GM12878 (cell line): ENCODE measurements at regions not wholly inside any gene's neighbourhood (a gene's known extent, or its start where the extent isn't known, plus 50 kb on each side); places are given as distances from the start of the nearest gene placed in this dataset.
"Not testable (repeated sequence)": the region's sequence is repeated elsewhere in the genome, so short reads cannot be mapped to it uniquely, and the experiment has no call there.

Experiments
- ATAC-seq: fragments of 200-7000 bp; cut with Tn5 transposase; 3 replicates; pipeline ENCODE4 v1.9.1; 2020; ENCODE audit warnings: mild to moderate bottlenecking, moderate library complexity
- BruUV-seq: library from RNA; stranded (reverse); fragments of 400-500 nt; replicated peaks from 2 replicates; lab custom pipeline; 2021; lab: Mats Ljungman, UMichigan
- CTCF ChIA-PET: fragments of 300-600 bp; sonication (Branson Sonifier 250); formaldehyde crosslinking; extraction: SDS; loops from one replicate; lab custom pipeline; 2021; ENCODE audit warnings: inconsistent platforms; lab: Yijun Ruan, JAX
- POLR2A ChIA-PET: fragments of 350-600 bp; formaldehyde crosslinking; extraction: SDS; loops from one replicate; lab custom pipeline; 2021; ENCODE audit warnings: inconsistent platforms; lab: Charles Lee
- RAD21 ChIA-PET: fragments of 300-600 bp; sonication (Branson Sonifier 250); formaldehyde crosslinking; loops from one replicate; lab custom pipeline; 2023; ENCODE audit warnings: antibody characterized with exemption; ENCODE audit not compliant: unreplicated experiment; lab: Charles Lee
- SMC1A ChIA-PET: fragments of 300-600 bp; sonication (Branson Sonifier 250); formaldehyde crosslinking; loops from one replicate; lab custom pipeline; 2023; ENCODE audit not compliant: unreplicated experiment, uncharacterized antibody; lab: Charles Lee
- DNase-seq: peaks from one replicate; pipeline ENCODE4 v3.0.0-alpha.2; 2011; ENCODE audit warnings: low read depth, low spot score
- FAIRE-seq: peaks from 3 replicates; lab custom pipeline; 2011; peaks lifted over from hg19 to GRCh38; lab: Jason Lieb, UNC
- H2AFZ ChIP-seq: 2 replicates; pipeline ENCODE4 v1.6.0; 2011; ENCODE audit warnings: low read depth, low read length, control low read depth; ENCODE audit not compliant: control insufficient read depth
- H3K27ac ChIP-seq: 2 replicates; pipeline ENCODE4 v1.5.1; 2011; ENCODE audit warnings: control low read depth; ENCODE audit not compliant: control insufficient read depth, insufficient read depth
- H3K27me3 ChIP-seq, 2 experiments: replicated peaks in 1 of 2; 2 replicates each; pipeline versions ENCODE4 v1.6.0 to v1.6.1; 2011; ENCODE audit warnings: low read length in 1 of 2; ENCODE audit not compliant: control insufficient read depth in 2 of 2, insufficient read depth in 2 of 2
- H3K36me3 ChIP-seq, 2 experiments: 2 replicates each; pipeline ENCODE4 v1.5.1; 2011; ENCODE audit warnings: low read length in 1 of 2; ENCODE audit not compliant: control insufficient read depth in 2 of 2, insufficient read depth in 2 of 2
- H3K4me1 ChIP-seq: 2 replicates; pipeline ENCODE4 v1.6.1; 2011; ENCODE audit warnings: mild to moderate bottlenecking, low read length, moderate library complexity, mixed read lengths; ENCODE audit not compliant: control insufficient read depth, insufficient read depth
- H3K4me2 ChIP-seq: 2 replicates; pipeline ENCODE4 v1.6.0; 2011; ENCODE audit warnings: control low read depth; ENCODE audit not compliant: control insufficient read depth, insufficient read depth
- H3K4me3 ChIP-seq: fragments of 200-600 bp; sonication (generic); 2 replicates; pipeline ENCODE4 v1.5.1; 2016
- H3K79me2 ChIP-seq: 2 replicates; pipeline ENCODE4 v1.6.0; 2011; ENCODE audit warnings: low read length; ENCODE audit not compliant: control insufficient read depth, insufficient read depth
- H3K9ac ChIP-seq: 2 replicates; pipeline ENCODE4 v1.8.0; 2011; ENCODE audit warnings: low read length, control low read depth, mixed read lengths; ENCODE audit not compliant: control insufficient read depth, insufficient read depth
- H3K9me3 ChIP-seq: replicated peaks from 3 replicates; pipeline ENCODE4 v1.5.1; 2011; ENCODE audit warnings: mild to moderate bottlenecking, low read length; ENCODE audit not compliant: control insufficient read depth, insufficient read depth
- H4K20me1 ChIP-seq: 2 replicates; pipeline ENCODE4 v1.6.0; 2011; ENCODE audit not compliant: control insufficient read depth, insufficient read depth
- CBX3 ChIP-seq: fragments of 200-600 bp; sonication (generic); IDR thresholded peaks from 2 replicates; pipeline ENCODE4 v1.6.1; 2016; ENCODE audit warnings: low read depth, borderline replicate concordance
- ETV6 ChIP-seq, 2 experiments: fragments of 450-650 bp in 1 of 2; IDR thresholded peaks in 1 of 2; conservative IDR thresholded peaks in 1 of 2; 2 replicates each; pipeline ENCODE4 v1.6.1; 2014; ENCODE audit warnings: antibody characterized with exemption in 1 of 2, borderline replicate concordance in 1 of 2, low read depth in 1 of 2, mild to moderate bottlenecking in 1 of 2, moderate library complexity in 1 of 2
- HDAC2 ChIP-seq: fragments of 200-600 bp; sonication (generic); IDR thresholded peaks from 2 replicates; pipeline ENCODE4 v1.6.1; 2017
- MTA3 ChIP-seq: IDR thresholded peaks from 2 replicates; pipeline ENCODE4 v1.6.1; 2012; ENCODE audit warnings: low read length, inconsistent platforms, borderline replicate concordance
- NR2F1 ChIP-seq: fragments of 450-650 bp; conservative IDR thresholded peaks from 2 replicates; pipeline ENCODE4 v1.6.1; 2017; ENCODE audit warnings: mild to moderate bottlenecking
- SREBF1 ChIP-seq: IDR thresholded peaks from 2 replicates; pipeline ENCODE4 v1.6.1; 2012; ENCODE audit warnings: mild to moderate bottlenecking, low read length
- WGBS: methylation state at CpG from one replicate; pipeline ENCODE4 v1.1.6; 2016; ENCODE audit warnings: low lambda C conversion rate; ENCODE audit not compliant: insufficient replicate concordance, insufficient coverage; ENCODE audit errors: missing lambda C conversion rate; 5-methylcytosine and 5-hydroxymethylcytosine counted together
- in situ Hi-C: fragments of 300-500 bp; cut with MboI; formaldehyde crosslinking; loops from 9 replicates; pipeline ENCODE4 v1.14.3; 2018; ENCODE audit warnings: mixed read lengths
- intact Hi-C: fragments of 100-400 bp; cut with micrococcal nuclease; formaldehyde crosslinking; loops from one replicate; pipeline ENCODE4 v1.14.2; 2022; ENCODE audit not compliant: unreplicated experiment
- TF ChIP-seq, protein P1 (sequence below): fragments of 450-650 bp; IDR thresholded peaks from 2 replicates; pipeline ENCODE4 v1.6.1; 2017; ENCODE audit warnings: antibody characterized with exemption, mild to moderate bottlenecking, moderate library complexity
- TF ChIP-seq, protein P2 (sequence below): IDR thresholded peaks from 2 replicates; pipeline ENCODE4 v1.6.1; 2012; ENCODE audit warnings: low read depth, low read length, improper control_type of control experiment

DNA sequence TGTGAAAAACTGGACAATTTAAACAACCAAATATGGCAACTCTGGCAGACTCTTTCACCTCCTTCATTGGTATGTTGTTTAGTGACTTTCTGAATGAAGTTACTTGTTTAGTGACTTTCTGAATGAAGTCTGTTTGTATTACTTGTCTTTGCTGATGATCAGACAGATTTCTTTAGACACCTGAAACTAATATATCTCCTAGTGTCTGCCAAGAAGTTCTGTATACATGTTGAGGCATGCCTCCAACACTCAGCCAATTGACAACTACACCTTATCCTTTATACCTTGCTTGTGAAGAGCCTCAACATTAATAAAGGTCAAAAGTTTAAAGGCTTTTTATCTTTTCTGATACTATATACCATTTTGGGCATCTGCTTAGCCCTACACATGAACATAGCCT, 725.4 kb upstream of the EPHA7 start (continued):
- TF ChIP-seq, protein P1, sequence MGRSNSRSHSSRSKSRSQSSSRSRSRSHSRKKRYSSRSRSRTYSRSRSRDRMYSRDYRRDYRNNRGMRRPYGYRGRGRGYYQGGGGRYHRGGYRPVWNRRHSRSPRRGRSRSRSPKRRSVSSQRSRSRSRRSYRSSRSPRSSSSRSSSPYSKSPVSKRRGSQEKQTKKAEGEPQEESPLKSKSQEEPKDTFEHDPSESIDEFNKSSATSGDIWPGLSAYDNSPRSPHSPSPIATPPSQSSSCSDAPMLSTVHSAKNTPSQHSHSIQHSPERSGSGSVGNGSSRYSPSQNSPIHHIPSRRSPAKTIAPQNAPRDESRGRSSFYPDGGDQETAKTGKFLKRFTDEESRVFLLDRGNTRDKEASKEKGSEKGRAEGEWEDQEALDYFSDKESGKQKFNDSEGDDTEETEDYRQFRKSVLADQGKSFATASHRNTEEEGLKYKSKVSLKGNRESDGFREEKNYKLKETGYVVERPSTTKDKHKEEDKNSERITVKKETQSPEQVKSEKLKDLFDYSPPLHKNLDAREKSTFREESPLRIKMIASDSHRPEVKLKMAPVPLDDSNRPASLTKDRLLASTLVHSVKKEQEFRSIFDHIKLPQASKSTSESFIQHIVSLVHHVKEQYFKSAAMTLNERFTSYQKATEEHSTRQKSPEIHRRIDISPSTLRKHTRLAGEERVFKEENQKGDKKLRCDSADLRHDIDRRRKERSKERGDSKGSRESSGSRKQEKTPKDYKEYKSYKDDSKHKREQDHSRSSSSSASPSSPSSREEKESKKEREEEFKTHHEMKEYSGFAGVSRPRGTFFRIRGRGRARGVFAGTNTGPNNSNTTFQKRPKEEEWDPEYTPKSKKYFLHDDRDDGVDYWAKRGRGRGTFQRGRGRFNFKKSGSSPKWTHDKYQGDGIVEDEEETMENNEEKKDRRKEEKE, result no peak
- TF ChIP-seq HDAC2 (no peak), NR2F1 (no peak)

DNA sequence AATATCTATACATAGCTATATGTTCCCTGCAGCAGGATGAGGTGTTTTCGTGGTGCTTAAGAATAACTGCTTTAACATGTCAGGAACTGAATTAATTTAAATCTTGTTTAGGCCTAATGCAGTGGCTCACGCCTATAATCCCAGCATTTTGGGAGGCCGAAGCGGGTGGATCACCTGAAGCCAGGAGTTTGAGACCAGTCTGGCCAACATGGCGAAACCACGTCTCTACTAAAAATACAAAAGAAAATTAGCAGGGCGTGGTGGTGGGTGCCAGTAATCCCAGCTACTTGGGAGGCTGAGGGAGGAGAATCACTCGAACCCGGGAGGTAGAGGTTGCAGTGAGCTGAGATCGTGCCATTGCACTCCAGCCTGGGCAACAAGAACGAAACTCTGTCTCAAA, 717.8 kb upstream of the EPHA7 start:
- H3K4me1 ChIP-seq, H2AFZ ChIP-seq, FAIRE-seq, H3K27ac ChIP-seq, H3K9me3 ChIP-seq, ATAC-seq, H3K4me3 ChIP-seq, H3K36me3 ChIP-seq, BruUV-seq, POLR2A ChIA-PET, H3K27me3 ChIP-seq, H3K4me2 ChIP-seq, H4K20me1 ChIP-seq, SMC1A ChIA-PET, CTCF ChIA-PET, RAD21 ChIA-PET, intact Hi-C loops, H3K9ac ChIP-seq, DNase-seq, in situ Hi-C loops, H3K79me2 ChIP-seq: not testable (repeated sequence)
- 33% methylated on average over 11 of the region's 11 CpGs for WGBS

DNA sequence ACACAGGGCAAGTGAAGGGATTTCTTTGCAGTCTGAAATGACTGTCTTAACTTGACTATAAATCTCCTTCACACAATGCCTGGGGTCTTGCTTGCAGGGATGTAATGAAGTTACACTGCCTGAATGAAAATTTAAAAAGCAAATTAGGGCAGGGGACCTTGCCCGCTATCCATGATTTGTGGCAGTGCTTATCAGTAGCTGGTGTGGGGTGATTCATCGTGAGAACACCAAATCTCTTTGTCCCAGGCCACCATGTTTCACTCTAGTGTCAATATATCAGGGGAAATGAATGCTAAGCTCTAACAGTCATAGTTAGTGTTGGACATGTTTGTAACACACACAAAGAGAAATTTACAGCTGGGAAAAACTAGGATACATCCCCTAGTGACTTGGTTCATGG, 713.7 kb upstream of the EPHA7 start:
- Histone ChIP-seq H3K4me1 (no peaks in the 10 kb centered on the region), H3K36me3 (no peaks in the 10 kb centered on the region), H3K27ac (no peak overlapping the region), H3K9ac (no peak overlapping the region), H3K4me3 (no peak overlapping the region), H4K20me1 (no peaks in the 10 kb centered on the region), H2AFZ (no peak overlapping the region), H3K27me3 (no peaks in the 10 kb centered on the region), H3K79me2 (no peaks in the 10 kb centered on the region), H3K4me2 (no peak overlapping the region), H3K9me3 (no peaks in the 10 kb centered on the region)
- DNase-seq, result no peak
- in situ Hi-C loops, result no loop called here
- intact Hi-C loops, result no loop called here
- BruUV-seq, result no TSS peak
- FAIRE-seq, result no peak
- ChIA-PET SMC1A (no interaction called here), POLR2A (no interaction called here), CTCF (no interaction called here), RAD21 (no interaction called here)
- TF ChIP-seq ETV6 (conservative IDR thresholded peaks at IDR 0.05 in 1 of 2, IDR thresholded peaks at IDR 0.05 in 1 of 2; ENCODE audit: borderline replicate concordance in 1 of 2, low read depth in 1 of 2), result no peak
- TF ChIP-seq CBX3, result no peak
- no peak for TF ChIP-seq MTA3
- TF ChIP-seq SREBF1, result no peak
- TF ChIP-seq, protein P2, sequence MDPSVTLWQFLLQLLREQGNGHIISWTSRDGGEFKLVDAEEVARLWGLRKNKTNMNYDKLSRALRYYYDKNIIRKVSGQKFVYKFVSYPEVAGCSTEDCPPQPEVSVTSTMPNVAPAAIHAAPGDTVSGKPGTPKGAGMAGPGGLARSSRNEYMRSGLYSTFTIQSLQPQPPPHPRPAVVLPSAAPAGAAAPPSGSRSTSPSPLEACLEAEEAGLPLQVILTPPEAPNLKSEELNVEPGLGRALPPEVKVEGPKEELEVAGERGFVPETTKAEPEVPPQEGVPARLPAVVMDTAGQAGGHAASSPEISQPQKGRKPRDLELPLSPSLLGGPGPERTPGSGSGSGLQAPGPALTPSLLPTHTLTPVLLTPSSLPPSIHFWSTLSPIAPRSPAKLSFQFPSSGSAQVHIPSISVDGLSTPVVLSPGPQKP, result no peak
- ATAC-seq, result no peak
- 7% methylated on average over 2 of the region's 2 CpGs for WGBS
